ENCODE measurements at regions not wholly inside any gene's neighbourhood (a gene's known extent, or its start where the extent isn't known, plus 50 kb on each side); places are given as distances from the start of the nearest gene placed in this dataset.

GRCh38 chr22:48715511-48715910 lies 1112.2 kb downstream of the BRD1 start:
- no peak for DNase-seq (ENCODE audit: low read depth in 2 of 2)

GRCh38 chr22:48714231-48714630 lies 1113.4 kb downstream of the BRD1 start:
- DNase-seq (ENCODE audit: low read depth in 2 of 2) = no peak

GRCh38 chr22:48713272-48714205 lies 1114.1 kb downstream of the BRD1 start:
- no peak for DNase-seq (ENCODE audit: low read depth in 2 of 2)

GRCh38 chr22:48712558-48713271 lies 1115.0 kb downstream of the BRD1 start:
- DNase-seq (ENCODE audit: low read depth in 2 of 2) = no peak

- DNase-seq (ENCODE audit: low read depth in 2 of 2) = no peak
These were observed 1116.0 kb downstream of the BRD1 start for GRCh38 chr22:48711669-48712068.

- no peak for DNase-seq (ENCODE audit: low read depth in 2 of 2)
These were observed 1116.6 kb downstream of the BRD1 start for GRCh38 chr22:48711031-48711431.

GRCh38 chr22:48710410-48710809 lies 1117.3 kb downstream of the BRD1 start:
- DNase-seq (ENCODE audit: low read depth in 2 of 2) = no peak

GRCh38 chr22:48709976-48710375 lies 1117.7 kb downstream of the BRD1 start:
- no peak for DNase-seq (ENCODE audit: low read depth in 2 of 2)

GRCh38 chr22:48709453-48709852 lies 1118.2 kb downstream of the BRD1 start:
- DNase-seq (ENCODE audit: low read depth in 2 of 2) = no peak

- DNase-seq (ENCODE audit: low read depth in 2 of 2) = no peak
These were observed 1119.0 kb downstream of the BRD1 start for GRCh38 chr22:48708558-48709245.

- DNase-seq (ENCODE audit: low read depth in 2 of 2) = no peak
These were observed 1119.7 kb downstream of the BRD1 start for GRCh38 chr22:48707763-48708557.

- no peak for DNase-seq (ENCODE audit: low read depth in 2 of 2)
These were observed 1120.5 kb downstream of the BRD1 start for GRCh38 chr22:48706934-48707762.

- no peak for DNase-seq (ENCODE audit: low read depth in 2 of 2)
These were observed 1121.6 kb downstream of the BRD1 start for GRCh38 chr22:48705917-48706605.

- no peak for DNase-seq (ENCODE audit: low read depth in 2 of 2)
These were observed 1122.3 kb downstream of the BRD1 start for GRCh38 chr22:48705159-48705916.

GRCh38 chr22:48704335-48704734 lies 1123.3 kb downstream of the BRD1 start:
- no peak for DNase-seq (ENCODE audit: low read depth in 2 of 2)

GRCh38 chr22:48703265-48703941 lies 1124.3 kb downstream of the BRD1 start:
- DNase-seq (ENCODE audit: low read depth in 2 of 2) = no peak

GRCh38 chr22:48702573-48703264 lies 1125.0 kb downstream of the BRD1 start:
- no peak for DNase-seq (ENCODE audit: low read depth in 2 of 2)
